Stomach (tissue), 8 donors: ENCODE measurements at regions not wholly inside any gene's neighbourhood (a gene's known extent, or its start where the extent isn't known, plus 50 kb on each side); places are given as distances from the start of the nearest gene placed in this dataset.

ENCODE experiments used
- DNase-seq, 2 donors: peaks; one replicate each; pipeline versions ENCODE4 v3.0.0 to v3.0.0-alpha.2; 2013 to 2019
- H3K27ac ChIP-seq, 5 donors: fragments of 200-600 bp in 4 of 5; sonication (generic) in 4 of 5; one replicate each; pipeline ENCODE4 v1.5.1; 2013 to 2019; ENCODE audit warnings: mild to moderate bottlenecking in 1 of 5, moderate library complexity in 1 of 5
- H3K27me3 ChIP-seq, 3 donors: fragments of 200-600 bp; sonication (generic); one replicate each; pipeline ENCODE4 v1.5.1; 2017 to 2019; ENCODE audit warnings: mixed run types in 1 of 3
- H3K36me3 ChIP-seq, 4 donors: fragments of 200-600 bp; sonication (generic); 1 replicate in 3 of 4; 2 replicates in 1 of 4; pipeline ENCODE4 v1.5.1; 2016 to 2019
- H3K4me1 ChIP-seq, 4 donors: fragments of 200-600 bp; sonication (generic); one replicate each; pipeline ENCODE4 v1.5.1; 2016 to 2019
- H3K4me3 ChIP-seq, 4 donors: fragments of 200-600 bp; sonication (generic) in 3 of 4; one replicate each; pipeline ENCODE4 v1.5.1; 2016 to 2019; ENCODE audit warnings: mild to moderate bottlenecking in 1 of 4
- H3K9me3 ChIP-seq, 4 donors: fragments of 200-600 bp; sonication (generic); one replicate each; pipeline ENCODE4 v1.5.1; 2016 to 2019
- EP300 ChIP-seq: sonication (generic); formaldehyde crosslinking; IDR thresholded peaks from one replicate; pipeline ENCODE4 v1.6.1; 2017; ENCODE audit warnings: antibody characterized with exemption
- POLR2A ChIP-seq, 4 donors: fragments of 450-650 bp; IDR thresholded peaks; one replicate each; pipeline ENCODE4 v1.6.1; 2016; ENCODE audit warnings: antibody characterized with exemption in 4 of 4, control low read depth in 2 of 4, mild to moderate bottlenecking in 1 of 4, moderate library complexity in 1 of 4
- POLR2AphosphoS5 ChIP-seq, 3 donors: sonication (generic); formaldehyde crosslinking; IDR thresholded peaks; one replicate each; pipeline ENCODE4 v1.6.1; 2016; ENCODE audit warnings: antibody characterized with exemption in 3 of 3
- WGBS, 5 donors: extraction: QIAGEN DNeasy Blood & Tissue Kit in 3 of 5; methylation state at CpG; one replicate each; pipeline versions ENCODE4 v1.1.5 to v1.1.7; 2013 to 2018; 5-methylcytosine and 5-hydroxymethylcytosine counted together
- intact Hi-C: fragments of 100-400 bp; cut with DNase I; formaldehyde crosslinking; loops from one replicate; pipeline ENCODE4 v1.15.1; 2023; ENCODE audit warnings: low total_unique reads
- TF ChIP-seq, protein P1 (sequence below), 7 experiments: fragments of 450-650 bp in 4 of 7; fragments of 200-600 bp in 3 of 7; sonication (generic) in 3 of 7; IDR thresholded peaks; one replicate each; pipeline ENCODE4 v1.5.1; 2016 to 2019; ENCODE audit warnings: antibody characterized with exemption in 7 of 7, control low read depth in 2 of 7, mild to moderate bottlenecking in 1 of 7
- donor health status: healthy with polysubstance abuse.
- donor health status: Bipolar disorder and iron deficiency.
- donor health status: healthy.

DNA sequence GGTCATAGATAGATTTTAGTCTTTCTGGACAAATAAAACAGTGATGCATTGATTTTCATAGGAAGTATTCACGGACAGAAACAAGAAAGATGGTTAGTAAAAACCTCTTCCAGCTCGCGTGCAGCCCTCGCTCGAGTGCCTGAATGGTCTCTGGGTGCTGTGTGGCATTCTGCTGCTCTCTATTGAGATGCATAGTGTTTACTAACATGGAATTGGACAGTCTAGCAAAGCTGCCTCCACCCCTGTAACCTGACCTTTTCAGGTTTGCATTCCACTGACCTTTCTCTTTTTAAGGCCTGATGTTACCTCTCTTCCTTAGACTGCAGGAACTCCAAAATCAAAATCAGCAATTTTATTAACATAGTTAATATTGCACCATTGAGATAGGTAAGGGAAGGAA lies 643.4 kb downstream of the JRKL start:
- no peaks in the 10 kb centered on the region for H3K9me3 ChIP-seq
- H3K27me3 ChIP-seq, result no peaks in the 10 kb centered on the region
- intact Hi-C loops, result no loop called here
- no peak overlapping the region for H3K4me3 ChIP-seq
- no peak for DNase-seq
- 51 to 77% (median 61%) methylated on average over 5 of the region's 5 CpGs for WGBS, 5 donors
- no peaks in the 10 kb centered on the region for H3K36me3 ChIP-seq
- no peak overlapping the region for H3K27ac ChIP-seq
- no peaks in the 10 kb centered on the region for H3K4me1 ChIP-seq
- TF ChIP-seq, protein P1, sequence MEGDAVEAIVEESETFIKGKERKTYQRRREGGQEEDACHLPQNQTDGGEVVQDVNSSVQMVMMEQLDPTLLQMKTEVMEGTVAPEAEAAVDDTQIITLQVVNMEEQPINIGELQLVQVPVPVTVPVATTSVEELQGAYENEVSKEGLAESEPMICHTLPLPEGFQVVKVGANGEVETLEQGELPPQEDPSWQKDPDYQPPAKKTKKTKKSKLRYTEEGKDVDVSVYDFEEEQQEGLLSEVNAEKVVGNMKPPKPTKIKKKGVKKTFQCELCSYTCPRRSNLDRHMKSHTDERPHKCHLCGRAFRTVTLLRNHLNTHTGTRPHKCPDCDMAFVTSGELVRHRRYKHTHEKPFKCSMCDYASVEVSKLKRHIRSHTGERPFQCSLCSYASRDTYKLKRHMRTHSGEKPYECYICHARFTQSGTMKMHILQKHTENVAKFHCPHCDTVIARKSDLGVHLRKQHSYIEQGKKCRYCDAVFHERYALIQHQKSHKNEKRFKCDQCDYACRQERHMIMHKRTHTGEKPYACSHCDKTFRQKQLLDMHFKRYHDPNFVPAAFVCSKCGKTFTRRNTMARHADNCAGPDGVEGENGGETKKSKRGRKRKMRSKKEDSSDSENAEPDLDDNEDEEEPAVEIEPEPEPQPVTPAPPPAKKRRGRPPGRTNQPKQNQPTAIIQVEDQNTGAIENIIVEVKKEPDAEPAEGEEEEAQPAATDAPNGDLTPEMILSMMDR (IDR thresholded peaks at IDR 0.05), result no peak
- no peak for TF ChIP-seq POLR2AphosphoS5 (IDR thresholded peaks at IDR 0.05)
- TF ChIP-seq POLR2A (IDR thresholded peaks at IDR 0.05), result no peak
- TF ChIP-seq EP300, result no peak

DNA sequence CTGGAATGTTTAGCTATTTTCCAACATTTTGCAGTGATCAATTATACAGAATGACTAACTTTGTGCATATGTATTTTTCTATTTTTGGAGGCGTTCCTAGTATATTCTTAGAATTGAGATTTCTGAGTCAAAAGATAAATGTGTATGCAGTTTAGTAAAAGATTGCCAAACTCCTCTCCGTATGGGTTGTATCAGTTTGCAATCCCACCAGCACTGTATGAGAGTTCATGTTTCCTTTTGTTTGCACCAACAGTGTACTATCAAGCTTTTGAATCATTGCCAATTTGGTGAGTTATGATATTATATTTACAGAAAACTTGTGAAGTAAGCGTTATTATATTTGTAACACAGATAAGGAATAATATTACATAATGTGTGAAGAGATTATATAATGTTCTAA lies 658.7 kb downstream of the JRKL start:
- Histone ChIP-seq H3K27ac (no peak overlapping the region), H3K9me3 (peaks cover 0 to 9% (median 3%) of the 10 kb centered on the region in 4 donors), H3K36me3 (no peaks in the 10 kb centered on the region), H3K4me3 (no peak overlapping the region), H3K4me1 (no peaks in the 10 kb centered on the region), H3K27me3 (no peaks in the 10 kb centered on the region)
- WGBS, 5 donors, result 34 to 53% (median 40%) methylated on average over 3 of the region's 3 CpGs
- no peak for TF ChIP-seq EP300
- TF ChIP-seq, protein P1 (IDR thresholded peaks at IDR 0.05), result no peak
- no peak for TF ChIP-seq POLR2AphosphoS5 (IDR thresholded peaks at IDR 0.05)
- TF ChIP-seq POLR2A (IDR thresholded peaks at IDR 0.05), result no peak
- intact Hi-C loops, result no loop called here
- DNase-seq, result peak in 1 of 2 donors; percentile 67

DNA sequence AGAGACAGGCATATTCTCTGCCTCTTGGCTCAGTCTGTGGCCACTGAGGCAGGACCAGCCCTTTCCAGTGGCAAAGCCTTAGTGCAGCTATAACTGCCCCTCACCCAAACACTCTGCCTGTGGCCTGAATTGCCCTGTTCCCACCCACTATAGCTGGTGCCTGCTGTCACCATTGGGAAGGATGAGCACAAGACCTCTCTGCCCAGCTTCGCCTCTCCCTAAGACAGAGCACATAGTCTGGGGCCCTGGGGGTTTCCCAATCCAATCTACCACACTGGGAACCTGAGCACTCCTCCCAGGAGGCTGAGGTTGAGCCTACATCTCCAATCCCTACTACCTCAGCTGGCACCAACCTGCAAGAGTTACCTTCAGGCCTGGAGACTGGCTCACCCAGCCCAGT lies 670.4 kb downstream of the JRKL start:
- H3K36me3 ChIP-seq, result no peaks in the 10 kb centered on the region
- no peak overlapping the region for H3K4me3 ChIP-seq
- no peak for TF ChIP-seq POLR2A (IDR thresholded peaks at IDR 0.05)
- TF ChIP-seq, protein P1 (IDR thresholded peaks at IDR 0.05), result no peak
- no peak for TF ChIP-seq EP300
- no peak for TF ChIP-seq POLR2AphosphoS5 (IDR thresholded peaks at IDR 0.05)
- H3K27me3 ChIP-seq, result no peaks in the 10 kb centered on the region
- peaks cover 0 to 27% (median 17%) of the 10 kb centered on the region in 4 donors for H3K9me3 ChIP-seq
- WGBS, 5 donors, result 79 to 100% (median 89%) methylated on average over 1 of the region's 1 CpG
- H3K4me1 ChIP-seq, result no peaks in the 10 kb centered on the region
- H3K27ac ChIP-seq, result no peak overlapping the region
- no peak for DNase-seq
- intact Hi-C loops, result no loop called here

DNA sequence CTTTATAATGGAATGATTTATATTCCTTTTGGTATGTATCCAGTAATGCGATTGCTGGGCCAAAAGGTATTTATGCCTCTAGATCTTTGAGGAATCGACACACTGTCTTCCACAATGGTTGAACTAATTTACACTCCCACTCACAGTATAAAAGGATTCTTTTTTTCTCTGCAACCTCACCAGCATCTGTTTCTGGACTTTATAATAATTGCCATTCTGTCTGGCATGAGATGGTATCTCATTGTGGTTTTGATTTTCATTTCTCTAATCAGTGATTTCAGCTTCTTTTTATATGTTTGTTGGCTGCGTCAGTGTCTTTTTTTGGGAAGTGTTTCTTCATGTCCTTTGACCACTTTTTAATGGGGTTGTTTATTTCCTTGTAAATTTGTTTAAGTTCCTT lies 679.3 kb downstream of the JRKL start:
- intact Hi-C loops, result no loop called here
- no peak for TF ChIP-seq POLR2AphosphoS5 (IDR thresholded peaks at IDR 0.05)
- TF ChIP-seq, protein P1 (IDR thresholded peaks at IDR 0.05), result no peak
- no peak for TF ChIP-seq POLR2A (IDR thresholded peaks at IDR 0.05)
- no peak for TF ChIP-seq EP300
- DNase-seq, result no peak
- Histone ChIP-seq H3K27me3 (no peaks in the 10 kb centered on the region), H3K4me1 (no peaks in the 10 kb centered on the region), H3K27ac (no peak overlapping the region), H3K4me3 (no peak overlapping the region), H3K36me3 (no peaks in the 10 kb centered on the region), H3K9me3 (peaks cover 8 to 39% (median 28%) of the 10 kb centered on the region in 4 donors)
- 77 to 81% (median 77%) methylated on average over 3 of the region's 3 CpGs for WGBS, 5 donors
